ENCODE measurements at regions not wholly inside any gene's neighbourhood (a gene's known extent, or its start where the extent isn't known, plus 50 kb on each side); places are given as distances from the start of the nearest gene placed in this dataset.

DNA sequence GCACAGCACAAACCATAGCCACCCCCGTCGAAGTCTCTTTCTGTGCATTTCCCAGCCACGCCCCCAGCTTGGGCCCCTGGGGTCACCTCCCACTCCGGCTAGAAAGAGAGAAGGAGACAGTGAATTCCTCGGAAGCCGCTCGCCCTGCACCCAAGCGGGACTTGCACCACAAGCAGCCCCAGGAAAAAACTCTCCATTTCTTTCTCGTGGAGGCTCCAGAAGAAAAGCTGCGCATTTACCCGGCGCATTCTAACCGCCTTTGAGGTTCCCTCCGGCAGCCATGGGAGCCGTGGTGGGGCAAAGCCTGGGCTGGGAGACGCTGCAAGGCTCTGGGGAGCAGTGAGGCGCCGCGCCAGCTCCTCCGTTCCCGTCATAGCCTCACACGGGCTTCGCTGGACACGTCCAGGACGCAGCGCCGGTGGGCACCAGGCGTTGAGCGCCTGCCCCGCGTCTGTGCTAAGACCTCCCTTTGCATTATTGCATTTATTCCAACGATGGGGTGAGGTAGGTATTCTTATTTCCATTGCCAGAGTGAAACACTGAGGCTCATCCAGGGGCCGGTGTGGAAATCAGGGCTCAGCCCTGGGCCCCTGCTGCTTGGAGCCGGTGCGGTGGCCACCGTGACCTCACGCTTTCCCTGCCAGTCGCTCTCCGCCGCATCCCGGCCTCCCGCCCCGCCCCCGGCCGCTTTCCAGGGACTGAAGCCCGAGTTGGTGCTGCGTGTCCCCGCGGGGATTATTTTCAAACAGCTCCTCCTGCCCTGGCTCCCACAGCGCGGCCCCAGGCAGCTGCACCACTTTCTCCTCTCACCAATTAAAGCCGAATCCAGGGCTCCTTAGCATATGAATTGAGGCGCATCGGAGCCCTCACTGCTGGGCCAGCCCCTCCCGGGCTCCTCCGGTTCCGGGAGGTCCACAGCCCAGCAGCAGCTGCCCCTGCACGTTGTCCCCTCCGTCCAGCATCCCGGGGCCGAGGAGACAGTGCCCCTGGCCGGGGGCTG lies 148.3 kb upstream of the AFDN start:
- H3K27ac ChIP-seq, result no peak overlapping the region
- FAIRE-seq, result no peak
- peaks cover 16 to 32% (median 26%) of the 10 kb centered on the region in 3 donors for H3K4me1 ChIP-seq
- 20 to 23% methylated on average over 62 of the region's 62 CpGs for WGBS, 2 donors
- DNase-seq, result peak; percentile 42 to 84 (median 69)
- no peaks in the 10 kb centered on the region for H3K27me3 ChIP-seq
- H3K36me3 ChIP-seq, result no peaks in the 10 kb centered on the region
- intact Hi-C loops (cut with DNase I), result no loop called here
- no peaks in the 10 kb centered on the region for H3K9me3 ChIP-seq
- peak overlapping the region; percentile 12 to 42 (median 29) for H3K4me3 ChIP-seq
- ATAC-seq, result peak; percentile 22 to 43 (median 33)
- TF ChIP-seq, protein P1, sequence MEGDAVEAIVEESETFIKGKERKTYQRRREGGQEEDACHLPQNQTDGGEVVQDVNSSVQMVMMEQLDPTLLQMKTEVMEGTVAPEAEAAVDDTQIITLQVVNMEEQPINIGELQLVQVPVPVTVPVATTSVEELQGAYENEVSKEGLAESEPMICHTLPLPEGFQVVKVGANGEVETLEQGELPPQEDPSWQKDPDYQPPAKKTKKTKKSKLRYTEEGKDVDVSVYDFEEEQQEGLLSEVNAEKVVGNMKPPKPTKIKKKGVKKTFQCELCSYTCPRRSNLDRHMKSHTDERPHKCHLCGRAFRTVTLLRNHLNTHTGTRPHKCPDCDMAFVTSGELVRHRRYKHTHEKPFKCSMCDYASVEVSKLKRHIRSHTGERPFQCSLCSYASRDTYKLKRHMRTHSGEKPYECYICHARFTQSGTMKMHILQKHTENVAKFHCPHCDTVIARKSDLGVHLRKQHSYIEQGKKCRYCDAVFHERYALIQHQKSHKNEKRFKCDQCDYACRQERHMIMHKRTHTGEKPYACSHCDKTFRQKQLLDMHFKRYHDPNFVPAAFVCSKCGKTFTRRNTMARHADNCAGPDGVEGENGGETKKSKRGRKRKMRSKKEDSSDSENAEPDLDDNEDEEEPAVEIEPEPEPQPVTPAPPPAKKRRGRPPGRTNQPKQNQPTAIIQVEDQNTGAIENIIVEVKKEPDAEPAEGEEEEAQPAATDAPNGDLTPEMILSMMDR (IDR thresholded peaks at IDR 0.05), result no peak

- ATAC-seq, result no peak
- peak overlapping the region in 1 of 4 donors; percentile 42 for H3K4me3 ChIP-seq
- intact Hi-C loops (cut with DNase I), result no loop called here
- peaks cover 16 to 33% (median 32%) of the 10 kb centered on the region in 3 donors for H3K4me1 ChIP-seq
- 81 to 86% methylated on average over 12 of the region's 12 CpGs for WGBS, 2 donors
- no peak for DNase-seq
- FAIRE-seq, result no peak
- no peaks in the 10 kb centered on the region for H3K36me3 ChIP-seq
- no peaks in the 10 kb centered on the region for H3K27me3 ChIP-seq
- TF ChIP-seq, protein P1 (IDR thresholded peaks at IDR 0.05), result no peak
- no peaks in the 10 kb centered on the region for H3K9me3 ChIP-seq
- no peak overlapping the region for H3K27ac ChIP-seq
These were observed 147.5 kb upstream of the AFDN start for GRCh38 chr6:167679122-167679736.

DNA sequence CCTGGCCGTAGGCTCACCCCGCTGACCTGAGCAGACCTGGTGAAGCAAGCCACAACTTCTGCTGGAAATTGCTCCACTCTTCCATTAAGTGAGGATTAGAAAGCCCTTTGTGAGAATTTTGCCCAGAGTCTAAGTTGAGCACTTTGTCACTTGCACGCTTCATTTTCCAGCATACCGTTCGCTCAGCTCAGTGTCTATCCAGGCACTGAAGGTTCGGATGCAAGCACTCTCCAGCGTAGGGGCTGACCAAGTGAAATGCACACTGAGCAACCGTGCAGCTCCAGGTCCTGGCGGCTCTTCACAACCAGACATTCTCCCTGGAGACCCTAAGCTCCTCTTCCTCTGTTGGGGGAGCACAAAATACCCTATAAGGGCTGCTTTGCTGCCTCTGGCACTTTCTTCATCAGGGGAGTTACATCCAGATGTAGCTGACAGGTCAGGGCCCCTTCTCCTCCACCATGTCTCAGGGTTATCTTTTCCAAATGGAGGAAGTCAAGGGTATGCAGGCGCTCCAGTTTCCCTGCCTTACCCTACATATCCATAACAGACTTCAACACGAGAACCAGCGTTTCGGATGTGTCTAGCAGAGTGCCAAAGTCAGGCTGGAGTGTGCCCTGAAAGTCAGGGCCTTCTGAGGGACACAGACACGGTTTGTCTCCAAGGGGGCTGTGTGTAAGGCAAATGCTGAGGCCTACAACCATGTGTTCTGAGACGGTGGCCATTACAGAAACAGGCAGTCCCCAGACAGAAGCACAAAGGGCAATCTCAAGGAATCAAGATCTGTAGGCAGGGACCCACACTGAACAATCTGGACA lies 146.7 kb upstream of the AFDN start:
- H3K27me3 ChIP-seq, result no peaks in the 10 kb centered on the region
- H3K4me3 ChIP-seq, result no peak overlapping the region
- TF ChIP-seq, protein P1 (IDR thresholded peaks at IDR 0.05), result no peak
- H3K4me1 ChIP-seq, result peaks cover 16 to 33% (median 32%) of the 10 kb centered on the region in 3 donors
- intact Hi-C loops (cut with DNase I), result no loop called here
- H3K27ac ChIP-seq, result no peak overlapping the region
- no peak for ATAC-seq
- H3K9me3 ChIP-seq, result no peaks in the 10 kb centered on the region
- no peaks in the 10 kb centered on the region for H3K36me3 ChIP-seq
- no peak for FAIRE-seq
- no peak for DNase-seq
- WGBS, 2 donors, result 94% methylated on average over 15 of the region's 15 CpGs

DNA sequence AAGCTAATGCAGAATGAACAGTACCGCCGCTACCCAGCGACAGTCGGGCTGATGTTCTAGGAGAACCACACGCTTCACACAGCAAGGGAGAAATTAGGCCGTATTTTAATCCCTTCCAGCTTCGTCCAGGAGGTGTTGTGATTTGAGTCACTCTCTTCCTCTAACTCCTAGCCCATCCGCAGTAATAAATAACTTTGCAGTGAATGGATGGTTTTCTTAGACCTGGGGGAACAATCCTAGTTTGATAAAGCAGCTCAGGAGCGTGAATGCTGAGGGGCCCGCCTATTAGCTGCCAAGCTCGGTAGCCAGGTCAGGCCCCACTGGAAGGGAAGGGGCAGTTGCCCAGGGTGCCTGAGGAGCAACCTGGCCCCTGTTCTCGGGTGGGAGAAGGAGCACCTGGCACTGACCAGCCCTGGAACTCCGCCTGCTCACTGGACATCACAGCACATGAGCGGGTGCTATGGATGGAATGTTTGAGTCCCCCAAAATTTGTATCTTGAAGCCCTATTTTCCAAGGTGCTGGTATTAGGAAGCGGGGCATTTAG lies 146.0 kb upstream of the AFDN start:
- TF ChIP-seq, protein P1 (IDR thresholded peaks at IDR 0.05), result no peak
- WGBS, 2 donors, result 95 to 98% methylated on average over 15 of the region's 15 CpGs
- peak overlapping the region in 1 of 4 donors; percentile 87 for H3K27ac ChIP-seq
- DNase-seq (peak in 1 of 6 donors; percentile 19), FAIRE-seq (no peak), ATAC-seq (no peak)
- no peaks in the 10 kb centered on the region for H3K9me3 ChIP-seq
- H3K36me3 ChIP-seq, result no peaks in the 10 kb centered on the region
- intact Hi-C loops (cut with DNase I), result no loop called here
- H3K27me3 ChIP-seq, result no peaks in the 10 kb centered on the region
- peaks cover 16 to 27% (median 26%) of the 10 kb centered on the region in 3 donors for H3K4me1 ChIP-seq
- H3K4me3 ChIP-seq, result no peak overlapping the region
